HG03060 (cell line): ENCODE measurements at regions not wholly inside any gene's neighbourhood (a gene's known extent, or its start where the extent isn't known, plus 50 kb on each side); places are given as distances from the start of the nearest gene placed in this dataset.

ENCODE experiments used
- ATAC-seq: cut with Tn5 transposase; IDR thresholded peaks from one replicate; pipeline ENCODE4 v1.9.1; 2021; ENCODE audit warnings: low read depth, moderate number of reproducible peaks; ENCODE audit not compliant: unreplicated experiment

GRCh38 chr11:19445771-19446170, 205.0 kb upstream of the E2F8 start:
- ATAC-seq: no peak

- no peak for ATAC-seq
Observed at GRCh38 chr11:19444231-19444630, 203.5 kb upstream of the E2F8 start.

GRCh38 chr11:19442554-19442910, 201.8 kb upstream of the E2F8 start:
- ATAC-seq: no peak

- peak; percentile 95 for ATAC-seq
Observed at GRCh38 chr11:19441752-19442553, 201.2 kb upstream of the E2F8 start.

GRCh38 chr11:19441288-19441687, 200.5 kb upstream of the E2F8 start:
- no peak for ATAC-seq

GRCh38 chr11:19437760-19438159, 197.0 kb upstream of the E2F8 start:
- no peak for ATAC-seq

- ATAC-seq: no peak
Observed at GRCh38 chr11:19436932-19437331, 196.2 kb upstream of the E2F8 start.

GRCh38 chr11:19435306-19435989, 194.7 kb upstream of the E2F8 start:
- no peak for ATAC-seq

GRCh38 chr11:19433791-19434190, 193.0 kb upstream of the E2F8 start:
- no peak for ATAC-seq

- peak; percentile 46 for ATAC-seq
Observed at GRCh38 chr11:19433367-19433766, 192.6 kb upstream of the E2F8 start.

GRCh38 chr11:19432370-19433061, 191.8 kb upstream of the E2F8 start:
- ATAC-seq: no peak

- ATAC-seq: no peak
Observed at GRCh38 chr11:19430754-19431398, 190.1 kb upstream of the E2F8 start.

- no peak for ATAC-seq
Observed at GRCh38 chr11:19430346-19430745, 189.6 kb upstream of the E2F8 start.

- no peak for ATAC-seq
Observed at GRCh38 chr11:19429108-19429760, 188.5 kb upstream of the E2F8 start.

- no peak for ATAC-seq
Observed at GRCh38 chr11:19428206-19429002, 187.7 kb upstream of the E2F8 start.

GRCh38 chr11:19426756-19427403, 186.1 kb upstream of the E2F8 start:
- no peak for ATAC-seq

GRCh38 chr11:19426011-19426755, 185.4 kb upstream of the E2F8 start:
- ATAC-seq: no peak

GRCh38 chr11:19422276-19422675, 181.5 kb upstream of the E2F8 start:
- ATAC-seq: no peak
